Activated CD4-positive, alpha-beta T cell treated with anti-CD3 and anti-CD28 coated beads, Interleukin-2, amount 10 ng/mL, durations not matched to agents 24 days and 14 days (primary cell): ENCODE measurements at regions not wholly inside any gene's neighbourhood (a gene's known extent, or its start where the extent isn't known, plus 50 kb on each side); places are given as distances from the start of the nearest gene placed in this dataset.

Experiments
- DNase-seq: peaks from one replicate; pipeline ENCODE4 v3.0.0; 2022
- H3K27ac Mint-ChIP-seq: one replicate; pipeline ENCODE4 v1.8.0; 2022; ENCODE audit warnings: mild to moderate bottlenecking, mixed read lengths
- H3K27me3 Mint-ChIP-seq: one replicate; pipeline ENCODE4 v1.8.0; 2022; ENCODE audit warnings: mixed read lengths
- H3K36me3 Mint-ChIP-seq: one replicate; pipeline ENCODE4 v1.8.0; 2022; ENCODE audit warnings: low read depth, mild to moderate bottlenecking, mixed read lengths
- H3K4me1 Mint-ChIP-seq: one replicate; pipeline ENCODE4 v1.8.0; 2021; ENCODE audit warnings: mixed read lengths
- H3K4me3 Mint-ChIP-seq: one replicate; pipeline ENCODE4 v1.8.0; 2022; ENCODE audit warnings: mild to moderate bottlenecking, moderate library complexity, mixed read lengths
- H3K9me3 Mint-ChIP-seq: one replicate; pipeline ENCODE4 v1.8.0; 2021; ENCODE audit warnings: mixed read lengths
- intact Hi-C: fragments of 100-400 bp; cut with micrococcal nuclease; formaldehyde crosslinking; loops from one replicate; pipeline ENCODE4 v1.15.1; 2023

DNA sequence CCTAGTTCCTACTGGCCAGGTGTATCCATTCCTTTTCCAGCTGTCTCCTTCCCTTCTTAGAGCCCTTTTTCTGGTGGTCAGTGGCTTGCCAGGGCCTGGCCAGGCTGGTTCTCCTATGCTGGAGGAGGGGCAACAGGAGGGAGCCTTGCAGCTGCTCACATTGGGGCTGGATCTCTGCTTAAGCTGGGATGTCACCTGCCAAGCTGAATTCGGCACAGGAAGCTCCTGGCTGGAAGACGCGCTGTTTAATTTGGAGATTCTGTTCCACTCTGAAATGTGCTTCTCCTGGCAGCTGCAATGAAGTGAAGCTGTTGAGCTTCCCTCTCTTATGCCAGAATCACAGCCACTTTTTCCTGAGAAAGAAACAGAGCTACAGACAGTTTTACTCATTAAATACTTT lies 56.0 kb upstream of the POU3F1 start:
- intact Hi-C loops = no loop called here
- H3K27ac Mint-ChIP-seq = no peak overlapping the region

GRCh38 chr1:38101037-38101785 lies 54.6 kb upstream of the POU3F1 start:
- H3K27ac Mint-ChIP-seq = no peak overlapping the region
- DNase-seq = no peak
- H3K9me3 Mint-ChIP-seq = no peaks in the 10 kb centered on the region
- no peak overlapping the region for H3K4me3 Mint-ChIP-seq
- no peaks in the 10 kb centered on the region for H3K4me1 Mint-ChIP-seq
- H3K27me3 Mint-ChIP-seq = peaks cover 6% of the 10 kb centered on the region
- intact Hi-C loops = no loop called here
- no peaks in the 10 kb centered on the region for H3K36me3 Mint-ChIP-seq

More for the DNA sequence above, 56.0 kb upstream of the POU3F1 start:
- Mint-ChIP-seq H3K4me3 (no peak overlapping the region), H3K36me3 (no peaks in the 10 kb centered on the region), H3K9me3 (no peaks in the 10 kb centered on the region), H3K4me1 (no peaks in the 10 kb centered on the region), H3K27me3 (peaks cover 10% of the 10 kb centered on the region)
- DNase-seq = no peak

- no peaks in the 10 kb centered on the region for H3K9me3 Mint-ChIP-seq
- intact Hi-C loops = no loop called here
- H3K4me3 Mint-ChIP-seq = no peak overlapping the region
- H3K36me3 Mint-ChIP-seq = no peaks in the 10 kb centered on the region
- no peaks in the 10 kb centered on the region for H3K4me1 Mint-ChIP-seq
- H3K27me3 Mint-ChIP-seq = peaks cover 9% of the 10 kb centered on the region
- no peak for DNase-seq
- no peak overlapping the region for H3K27ac Mint-ChIP-seq
Observed at GRCh38 chr1:38098101-38098847, 51.7 kb upstream of the POU3F1 start.

GRCh38 chr1:38097284-38097898 lies 50.8 kb upstream of the POU3F1 start:
- H3K4me1 Mint-ChIP-seq = no peaks in the 10 kb centered on the region
- no peak overlapping the region for H3K27ac Mint-ChIP-seq
- H3K36me3 Mint-ChIP-seq = no peaks in the 10 kb centered on the region
- no peak for DNase-seq
- H3K27me3 Mint-ChIP-seq = peaks cover 15% of the 10 kb centered on the region
- no peak overlapping the region for H3K4me3 Mint-ChIP-seq
- H3K9me3 Mint-ChIP-seq = no peaks in the 10 kb centered on the region
- intact Hi-C loops = no loop called here
